Endothelial cell of hepatic sinusoid (primary cell): ENCODE measurements at regions not wholly inside any gene's neighbourhood (a gene's known extent, or its start where the extent isn't known, plus 50 kb on each side); places are given as distances from the start of the nearest gene placed in this dataset.

Experiments
- in situ Hi-C: cut with HindIII; loops from 2 replicates; pipeline ENCODE4 v1.10.0; 2017; ENCODE audit warnings: low sequenced_read_pairs

DNA sequence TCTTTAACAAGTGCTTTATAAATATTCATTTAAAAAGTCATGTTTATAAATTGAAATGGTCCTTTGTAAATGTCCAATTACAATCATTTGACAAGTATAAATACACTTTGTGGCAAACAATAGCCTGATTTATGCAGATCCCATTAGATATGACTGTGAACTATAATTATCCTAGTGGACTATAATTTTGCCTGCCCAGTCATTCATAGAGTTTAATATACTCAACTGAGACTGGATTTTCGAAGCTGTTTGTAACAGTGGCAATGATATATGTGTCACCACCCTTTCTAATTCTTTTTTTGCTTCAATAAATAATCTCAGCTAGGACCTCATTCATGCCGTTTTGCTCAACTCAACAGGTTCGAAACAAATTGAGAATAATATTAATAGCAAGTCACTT, 732.0 kb downstream of the PCDH18 start:
- in situ Hi-C loops, result no loop called here

DNA sequence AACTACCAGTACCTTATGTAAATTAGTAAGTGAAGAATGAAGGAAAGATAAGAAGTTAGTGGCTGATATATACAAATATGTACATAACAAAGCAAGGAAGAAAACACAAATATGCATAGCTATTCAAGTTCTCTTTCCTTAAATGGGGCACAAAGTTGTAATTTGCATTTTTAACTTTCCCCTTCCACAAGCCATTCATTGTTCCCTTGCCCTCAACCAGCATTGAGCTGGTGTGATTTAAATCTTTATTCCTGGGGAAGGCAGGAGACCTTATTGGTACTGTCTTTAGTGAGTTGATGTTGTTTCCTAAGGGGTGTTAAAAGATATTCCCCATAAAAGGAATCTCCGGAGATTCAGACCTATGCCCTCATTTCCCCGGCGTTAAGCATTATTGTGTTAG, 735.3 kb downstream of the PCDH18 start:
- in situ Hi-C loops, result no loop called here

- in situ Hi-C loops, result no loop called here
These were observed 738.4 kb downstream of the PCDH18 start for GRCh38 chr4:136793848-136794247.

DNA sequence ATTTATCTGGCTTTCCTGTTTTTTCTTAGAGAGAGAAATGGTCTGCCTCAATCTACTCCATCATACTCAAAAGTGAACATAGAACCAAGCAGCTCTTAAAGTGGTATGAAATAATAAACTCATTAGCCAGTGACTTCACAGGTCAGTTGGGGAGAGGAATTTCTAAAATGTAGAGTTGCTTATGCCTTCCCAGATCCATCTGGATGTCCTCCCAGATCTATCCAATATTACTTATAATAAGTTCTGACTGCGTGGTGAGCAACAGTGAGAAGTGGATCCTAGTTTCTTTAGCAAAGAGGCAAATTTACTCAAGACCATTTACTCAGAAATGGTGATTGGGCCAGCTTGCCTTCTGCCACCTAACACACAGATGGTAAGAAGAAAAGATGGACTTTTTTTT, 748.0 kb downstream of the PCDH18 start:
- in situ Hi-C loops, result no loop called here

DNA sequence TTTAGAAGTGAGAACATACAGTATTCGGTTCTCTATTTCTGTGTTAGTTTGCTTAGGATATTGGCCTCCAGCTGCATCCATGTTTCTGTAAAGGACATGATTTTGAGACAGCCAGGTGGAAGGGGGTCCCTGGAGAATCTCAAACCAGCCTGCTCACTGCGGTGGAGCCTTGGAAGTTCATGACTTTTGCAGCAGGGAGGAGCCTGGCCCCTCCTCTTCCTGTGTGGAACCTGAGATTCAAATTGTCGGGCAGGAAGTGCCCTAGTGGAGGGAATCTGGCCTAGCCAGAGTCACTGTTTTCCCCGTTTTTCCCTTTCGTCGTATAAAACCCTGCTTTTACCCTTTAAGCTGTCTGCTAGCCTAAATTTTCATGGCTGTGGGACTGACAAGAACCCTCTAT, 762.6 kb downstream of the PCDH18 start:
- in situ Hi-C loops, result no loop called here

DNA sequence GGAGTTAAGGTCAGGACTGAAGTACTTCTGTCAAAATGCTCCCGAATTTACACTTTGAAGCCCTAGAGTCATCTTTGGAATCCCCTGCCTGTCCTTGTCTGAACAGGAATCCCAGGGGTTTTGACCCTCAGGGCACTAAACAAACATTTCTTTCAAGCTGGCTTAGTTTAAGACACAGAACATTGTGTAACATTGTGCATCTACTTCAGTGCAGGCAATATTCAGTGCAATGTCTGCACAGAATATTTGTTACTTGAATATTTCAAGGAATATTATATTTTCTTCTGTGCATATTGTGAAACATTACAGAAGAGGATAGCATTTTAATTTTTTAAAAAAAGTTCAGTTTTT, 763.4 kb downstream of the PCDH18 start:
- in situ Hi-C loops, result no loop called here

- in situ Hi-C loops, result no loop called here
These were observed 763.9 kb downstream of the PCDH18 start for GRCh38 chr4:136768213-136768924.

- in situ Hi-C loops, result no loop called here
These were observed 768.4 kb downstream of the PCDH18 start for GRCh38 chr4:136763919-136764318.

GRCh38 chr4:136755531-136755916, 776.8 kb downstream of the PCDH18 start:
- in situ Hi-C loops, result no loop called here

DNA sequence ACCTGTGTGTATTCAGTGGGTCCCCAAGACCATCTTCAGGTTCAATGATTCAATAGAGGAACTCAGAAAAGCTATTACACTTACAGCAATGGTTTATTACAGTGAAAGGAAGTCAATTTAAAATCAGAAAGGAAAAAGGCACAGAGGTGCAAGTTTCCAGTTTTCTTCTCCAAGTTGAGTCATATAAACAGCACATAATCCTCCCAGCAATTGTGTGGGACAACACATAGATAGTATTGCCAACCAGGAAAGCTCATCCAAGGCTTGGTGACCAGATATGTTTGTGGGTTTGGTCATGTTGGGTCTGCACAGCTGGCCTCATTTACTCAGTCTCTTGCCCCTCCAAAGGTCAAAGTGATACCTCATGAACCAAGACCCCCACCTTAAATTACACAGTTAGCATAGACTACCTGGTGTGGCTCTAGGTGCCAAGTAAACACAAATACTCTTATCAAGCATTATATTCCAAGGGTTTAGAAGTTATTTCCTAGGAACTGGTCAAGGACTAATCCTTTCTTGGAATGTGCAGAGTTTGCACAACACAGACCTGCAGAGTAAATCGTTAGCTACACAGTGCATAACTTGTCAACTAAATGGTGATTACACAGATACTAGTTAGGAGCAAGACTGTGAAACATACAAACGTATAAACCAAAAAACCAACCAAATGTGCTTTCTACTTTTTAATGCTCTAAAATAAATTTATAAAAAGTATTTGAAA, 777.3 kb downstream of the PCDH18 start:
- in situ Hi-C loops, result no loop called here

GRCh38 chr4:136751556-136751955, 780.7 kb downstream of the PCDH18 start:
- in situ Hi-C loops, result no loop called here

GRCh38 chr4:136750897-136751296, 781.4 kb downstream of the PCDH18 start:
- in situ Hi-C loops, result no loop called here

DNA sequence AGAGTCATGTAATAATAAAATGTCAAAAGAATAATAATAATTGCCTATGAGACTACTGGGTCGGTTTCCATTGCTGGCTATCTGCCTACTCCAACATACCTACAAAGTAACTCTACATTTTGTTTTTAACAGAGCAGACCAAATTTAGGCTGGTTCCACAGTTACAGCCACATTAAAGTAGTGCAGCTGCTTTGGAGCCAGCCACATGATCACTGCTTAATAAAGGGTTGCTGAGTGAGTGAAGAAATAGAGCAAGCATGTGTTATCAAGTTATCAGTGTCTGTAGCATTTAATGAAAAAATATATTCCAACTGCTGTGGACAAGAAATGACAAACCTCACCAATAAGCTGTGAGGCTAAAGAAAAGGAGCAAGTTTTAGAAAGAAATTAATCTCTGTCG, 782.3 kb downstream of the PCDH18 start:
- in situ Hi-C loops, result no loop called here

DNA sequence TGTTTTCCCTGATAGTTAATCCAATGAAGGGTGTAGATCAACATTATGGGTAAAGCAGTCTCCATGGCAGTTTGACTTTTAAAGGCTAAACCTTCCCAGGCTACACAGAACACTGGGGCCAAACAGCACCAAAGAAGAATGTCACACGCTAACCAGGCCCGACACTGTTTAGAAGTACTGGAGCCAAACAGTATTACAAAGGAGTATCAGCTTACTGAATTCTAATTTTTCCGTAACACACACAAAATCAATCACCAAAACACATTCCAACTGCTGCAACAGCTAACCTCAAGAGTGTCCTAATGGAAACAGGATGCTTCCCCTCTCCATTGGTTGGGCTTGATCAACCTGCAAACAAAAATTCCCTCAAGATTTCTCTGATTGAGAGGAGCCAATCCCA, 783.5 kb downstream of the PCDH18 start:
- in situ Hi-C loops, result no loop called here

- in situ Hi-C loops, result no loop called here
These were observed 784.1 kb downstream of the PCDH18 start for GRCh38 chr4:136748165-136748564.

GRCh38 chr4:136743238-136743637, 789.1 kb downstream of the PCDH18 start:
- in situ Hi-C loops, result no loop called here

DNA sequence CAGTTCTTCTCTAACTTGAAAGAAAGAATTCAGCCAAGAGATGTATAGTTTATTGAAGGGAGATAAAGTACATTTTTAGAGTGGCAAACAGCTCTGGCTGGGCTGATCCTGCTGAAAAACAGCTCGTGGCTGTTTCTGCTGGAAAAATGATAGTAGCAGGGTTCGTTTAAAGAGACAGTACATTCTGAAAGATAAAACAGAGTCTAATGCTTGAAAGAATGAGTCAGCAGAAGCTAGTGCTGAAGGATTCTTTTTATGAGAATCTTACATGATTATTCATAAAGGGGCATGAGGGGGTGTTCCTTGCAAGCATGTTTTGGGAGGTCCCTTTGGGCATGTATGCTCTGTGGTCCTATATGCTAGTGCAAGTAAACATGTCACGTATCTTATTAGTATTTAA, 790.0 kb downstream of the PCDH18 start:
- in situ Hi-C loops, result no loop called here

- in situ Hi-C loops, result no loop called here
These were observed 790.8 kb downstream of the PCDH18 start for GRCh38 chr4:136741468-136741867.

GRCh38 chr4:136740326-136740725, 792.0 kb downstream of the PCDH18 start:
- in situ Hi-C loops, result no loop called here

- in situ Hi-C loops, result no loop called here
These were observed 795.2 kb downstream of the PCDH18 start for GRCh38 chr4:136737066-136737465.

DNA sequence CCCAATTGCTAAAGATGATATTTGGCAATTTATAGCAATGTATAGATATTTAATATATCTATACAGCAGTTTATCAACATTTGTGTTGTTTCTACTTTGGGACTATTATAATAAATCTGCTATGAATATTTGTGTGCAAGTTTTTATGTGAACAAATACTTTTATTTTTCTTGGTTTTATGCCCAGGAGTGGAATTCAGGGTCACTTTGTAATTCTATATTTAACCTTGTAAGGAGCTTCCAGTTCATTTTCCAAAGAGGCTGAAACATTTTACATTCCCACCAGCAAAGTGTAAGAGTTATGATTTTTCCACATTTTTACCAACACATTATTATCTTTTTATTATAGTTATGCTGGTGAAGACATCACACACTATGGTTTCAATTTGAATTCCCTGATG, 801.3 kb downstream of the PCDH18 start:
- in situ Hi-C loops, result no loop called here

DNA sequence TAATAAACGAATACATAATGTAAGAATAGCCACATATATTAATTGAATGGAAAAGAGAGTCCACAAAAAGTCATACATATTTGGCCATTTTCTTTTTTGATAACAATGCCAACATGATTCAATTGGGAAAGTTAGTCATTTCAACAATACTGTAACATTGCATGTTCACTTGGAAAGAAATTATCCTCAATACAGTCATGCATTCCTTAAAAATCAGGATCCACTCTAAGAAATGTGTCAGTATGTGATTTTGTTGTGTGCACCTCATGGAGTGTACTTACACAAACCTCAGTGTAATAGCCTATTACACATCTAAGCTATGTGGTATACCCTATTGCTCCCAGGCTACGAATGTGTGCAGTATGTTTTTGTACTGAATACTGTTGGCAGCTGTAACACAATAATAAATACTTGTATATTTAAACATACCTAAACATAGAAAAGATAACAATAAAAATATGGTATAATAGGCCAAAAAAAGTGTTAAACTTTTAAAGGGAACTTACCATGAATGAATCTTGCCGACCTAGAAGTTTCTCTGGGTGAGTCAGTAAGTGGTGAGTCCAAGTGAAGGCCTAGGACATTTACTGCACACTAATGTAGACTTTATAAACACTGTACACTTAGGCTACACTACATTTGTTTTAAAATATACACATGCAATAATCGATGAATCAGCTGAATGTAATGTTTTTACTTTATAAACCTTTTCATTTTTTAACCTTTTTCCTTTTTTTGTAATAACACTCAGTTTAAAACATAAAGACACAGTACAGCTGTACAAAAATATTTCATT, 806.8 kb downstream of the PCDH18 start:
- in situ Hi-C loops, result no loop called here
